Stomach (tissue), 8 donors: ENCODE measurements at regions not wholly inside any gene's neighbourhood (a gene's known extent, or its start where the extent isn't known, plus 50 kb on each side); places are given as distances from the start of the nearest gene placed in this dataset.
"Not testable (repeated sequence)": the region's sequence is repeated elsewhere in the genome, so short reads cannot be mapped to it uniquely, and the experiment has no call there.

Experiments
- DNase-seq, 2 donors: peaks; one replicate each; pipeline versions ENCODE4 v3.0.0 to v3.0.0-alpha.2; 2013 to 2019
- H3K27ac ChIP-seq, 5 donors: fragments of 200-600 bp in 4 of 5; sonication (generic) in 4 of 5; one replicate each; pipeline ENCODE4 v1.5.1; 2013 to 2019; ENCODE audit warnings: mild to moderate bottlenecking in 1 of 5, moderate library complexity in 1 of 5
- H3K27me3 ChIP-seq, 3 donors: fragments of 200-600 bp; sonication (generic); one replicate each; pipeline ENCODE4 v1.5.1; 2017 to 2019; ENCODE audit warnings: mixed run types in 1 of 3
- H3K36me3 ChIP-seq, 4 donors: fragments of 200-600 bp; sonication (generic); 1 replicate in 3 of 4; 2 replicates in 1 of 4; pipeline ENCODE4 v1.5.1; 2016 to 2019
- H3K4me1 ChIP-seq, 4 donors: fragments of 200-600 bp; sonication (generic); one replicate each; pipeline ENCODE4 v1.5.1; 2016 to 2019
- H3K4me3 ChIP-seq, 4 donors: fragments of 200-600 bp; sonication (generic) in 3 of 4; one replicate each; pipeline ENCODE4 v1.5.1; 2016 to 2019; ENCODE audit warnings: mild to moderate bottlenecking in 1 of 4
- H3K9me3 ChIP-seq, 4 donors: fragments of 200-600 bp; sonication (generic); one replicate each; pipeline ENCODE4 v1.5.1; 2016 to 2019
- EP300 ChIP-seq: sonication (generic); formaldehyde crosslinking; IDR thresholded peaks from one replicate; pipeline ENCODE4 v1.6.1; 2017; ENCODE audit warnings: antibody characterized with exemption
- POLR2A ChIP-seq, 4 donors: fragments of 450-650 bp; IDR thresholded peaks; one replicate each; pipeline ENCODE4 v1.6.1; 2016; ENCODE audit warnings: antibody characterized with exemption in 4 of 4, control low read depth in 2 of 4, mild to moderate bottlenecking in 1 of 4, moderate library complexity in 1 of 4
- POLR2AphosphoS5 ChIP-seq, 3 donors: sonication (generic); formaldehyde crosslinking; IDR thresholded peaks; one replicate each; pipeline ENCODE4 v1.6.1; 2016; ENCODE audit warnings: antibody characterized with exemption in 3 of 3
- WGBS, 5 donors: extraction: QIAGEN DNeasy Blood & Tissue Kit in 3 of 5; methylation state at CpG; one replicate each; pipeline versions ENCODE4 v1.1.5 to v1.1.7; 2013 to 2018; 5-methylcytosine and 5-hydroxymethylcytosine counted together
- intact Hi-C: fragments of 100-400 bp; cut with DNase I; formaldehyde crosslinking; loops from one replicate; pipeline ENCODE4 v1.15.1; 2023; ENCODE audit warnings: low total_unique reads
- TF ChIP-seq, protein P1 (sequence below), 7 experiments: fragments of 450-650 bp in 4 of 7; fragments of 200-600 bp in 3 of 7; sonication (generic) in 3 of 7; IDR thresholded peaks; one replicate each; pipeline ENCODE4 v1.5.1; 2016 to 2019; ENCODE audit warnings: antibody characterized with exemption in 7 of 7, control low read depth in 2 of 7, mild to moderate bottlenecking in 1 of 7
- donor health status: healthy with polysubstance abuse.
- donor health status: Bipolar disorder and iron deficiency.
- donor health status: healthy.

DNA sequence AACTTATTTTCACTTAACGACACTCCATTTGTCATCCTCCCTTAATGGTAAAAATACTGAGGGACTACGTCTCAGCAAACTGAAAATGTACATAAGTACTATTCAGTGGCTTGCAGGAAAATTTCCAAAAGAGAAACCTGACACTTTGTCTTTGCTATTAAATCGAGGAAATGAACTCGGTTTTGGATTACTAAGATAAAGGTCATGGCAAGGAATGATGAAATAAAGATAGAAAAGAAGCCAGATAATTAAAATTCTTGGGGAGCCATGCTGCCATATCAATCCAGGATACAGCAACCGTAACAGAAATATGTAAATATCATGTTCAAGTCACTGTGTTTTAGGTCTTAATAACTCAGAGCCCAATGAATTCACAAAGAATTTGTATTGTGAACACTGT is 647.8 kb downstream of the CDH9 start:
- intact Hi-C loops, result no loop called here
- peaks cover 0 to 5% (median 2%) of the 10 kb centered on the region in 4 donors for H3K9me3 ChIP-seq
- WGBS, 5 donors, result 68 to 82% (median 74%) methylated on average over 5 of the region's 5 CpGs
- DNase-seq, result no peak
- no peak overlapping the region for H3K4me3 ChIP-seq
- H3K27ac ChIP-seq, result no peak overlapping the region
- no peaks in the 10 kb centered on the region for H3K4me1 ChIP-seq
- no peaks in the 10 kb centered on the region for H3K27me3 ChIP-seq
- TF ChIP-seq POLR2A (IDR thresholded peaks at IDR 0.05), result no peak
- TF ChIP-seq EP300, result no peak
- no peak for TF ChIP-seq POLR2AphosphoS5 (IDR thresholded peaks at IDR 0.05)
- TF ChIP-seq, protein P1, sequence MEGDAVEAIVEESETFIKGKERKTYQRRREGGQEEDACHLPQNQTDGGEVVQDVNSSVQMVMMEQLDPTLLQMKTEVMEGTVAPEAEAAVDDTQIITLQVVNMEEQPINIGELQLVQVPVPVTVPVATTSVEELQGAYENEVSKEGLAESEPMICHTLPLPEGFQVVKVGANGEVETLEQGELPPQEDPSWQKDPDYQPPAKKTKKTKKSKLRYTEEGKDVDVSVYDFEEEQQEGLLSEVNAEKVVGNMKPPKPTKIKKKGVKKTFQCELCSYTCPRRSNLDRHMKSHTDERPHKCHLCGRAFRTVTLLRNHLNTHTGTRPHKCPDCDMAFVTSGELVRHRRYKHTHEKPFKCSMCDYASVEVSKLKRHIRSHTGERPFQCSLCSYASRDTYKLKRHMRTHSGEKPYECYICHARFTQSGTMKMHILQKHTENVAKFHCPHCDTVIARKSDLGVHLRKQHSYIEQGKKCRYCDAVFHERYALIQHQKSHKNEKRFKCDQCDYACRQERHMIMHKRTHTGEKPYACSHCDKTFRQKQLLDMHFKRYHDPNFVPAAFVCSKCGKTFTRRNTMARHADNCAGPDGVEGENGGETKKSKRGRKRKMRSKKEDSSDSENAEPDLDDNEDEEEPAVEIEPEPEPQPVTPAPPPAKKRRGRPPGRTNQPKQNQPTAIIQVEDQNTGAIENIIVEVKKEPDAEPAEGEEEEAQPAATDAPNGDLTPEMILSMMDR (IDR thresholded peaks at IDR 0.05), result no peak
- H3K36me3 ChIP-seq, result no peaks in the 10 kb centered on the region

DNA sequence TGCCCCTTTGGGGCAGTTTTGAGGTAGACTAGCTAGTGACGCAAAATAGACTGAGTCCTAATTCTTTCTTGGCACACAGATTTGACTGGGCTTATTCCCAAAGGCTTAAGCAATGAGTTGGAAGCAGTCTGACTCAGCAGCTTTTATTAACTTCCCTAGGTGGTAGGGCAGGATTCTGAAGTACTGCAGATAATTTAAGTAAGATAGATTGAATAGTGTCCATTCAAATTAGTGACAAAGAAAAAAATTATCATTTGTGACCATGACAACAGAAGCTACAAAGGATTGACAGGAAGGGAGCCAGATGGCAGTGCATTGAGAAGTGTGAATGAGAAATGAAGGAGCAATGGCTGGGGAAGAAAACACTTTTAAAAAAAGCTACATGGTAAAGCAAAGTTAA is 649.4 kb downstream of the CDH9 start:
- peaks cover 0 to 4% (median 0%) of the 10 kb centered on the region in 4 donors for H3K9me3 ChIP-seq
- no peak for TF ChIP-seq POLR2AphosphoS5 (IDR thresholded peaks at IDR 0.05)
- TF ChIP-seq, protein P1 (IDR thresholded peaks at IDR 0.05), result no peak
- no peaks in the 10 kb centered on the region for H3K27me3 ChIP-seq
- H3K4me3 ChIP-seq, result no peak overlapping the region
- intact Hi-C loops, result no loop called here
- H3K36me3 ChIP-seq, result no peaks in the 10 kb centered on the region
- no peaks in the 10 kb centered on the region for H3K4me1 ChIP-seq
- DNase-seq, result no peak
- WGBS, 5 donors, result 0 to 32% (median 0%) methylated on average over 1 of the region's 1 CpG
- no peak overlapping the region for H3K27ac ChIP-seq

DNA sequence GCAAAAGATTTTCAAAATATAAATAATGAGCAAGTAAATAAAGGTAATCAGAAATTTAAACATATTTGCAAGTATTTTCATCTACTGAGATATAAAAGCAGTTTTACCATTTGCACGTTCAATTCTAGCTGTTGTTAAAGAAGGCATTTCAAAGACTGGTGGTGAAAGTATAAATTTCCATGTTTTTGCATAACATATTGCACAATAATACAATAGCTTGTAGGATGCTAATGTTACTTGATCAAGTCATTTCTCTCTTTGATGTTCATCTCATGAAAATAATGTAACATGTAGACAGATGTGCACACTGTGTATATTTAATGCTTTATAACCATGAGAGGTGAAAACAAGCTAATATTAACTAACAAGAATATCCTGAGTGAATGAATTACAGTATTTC is 651.9 kb downstream of the CDH9 start:
- TF ChIP-seq POLR2A (IDR thresholded peaks at IDR 0.05), result no peak
- TF ChIP-seq, protein P1 (IDR thresholded peaks at IDR 0.05), result no peak
- TF ChIP-seq POLR2AphosphoS5 (IDR thresholded peaks at IDR 0.05), result no peak
- TF ChIP-seq EP300, result no peak
- peaks cover 0 to 4% (median 0%) of the 10 kb centered on the region in 4 donors for H3K9me3 ChIP-seq
- H3K27ac ChIP-seq, result no peak overlapping the region
- H3K4me3 ChIP-seq, result no peak overlapping the region
- no peaks in the 10 kb centered on the region for H3K4me1 ChIP-seq
- intact Hi-C loops, result no loop called here
- H3K27me3 ChIP-seq, result no peaks in the 10 kb centered on the region
- no peak for DNase-seq
- no peaks in the 10 kb centered on the region for H3K36me3 ChIP-seq
- WGBS, 5 donors, result 65 to 79% (median 75%) methylated on average over 1 of the region's 1 CpG

DNA sequence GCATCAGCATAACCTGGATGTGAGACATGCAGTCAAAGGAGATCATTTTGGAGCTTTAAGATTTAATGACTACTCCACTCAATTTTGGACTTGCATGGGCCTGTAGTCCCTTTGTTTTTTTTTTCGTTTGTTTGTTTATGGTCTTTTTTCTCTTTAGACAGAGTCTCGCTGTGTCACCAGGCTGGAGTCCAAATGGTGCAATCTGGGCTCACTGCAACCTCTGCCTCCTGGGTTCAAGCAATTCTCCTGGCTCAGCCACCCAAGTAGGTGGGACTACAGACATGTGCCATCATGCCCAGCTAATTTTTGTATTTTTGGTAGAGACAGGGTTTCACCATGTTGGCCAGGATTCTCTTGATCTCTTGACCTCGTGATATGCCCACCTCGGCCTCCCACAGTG is 673.8 kb downstream of the CDH9 start:
- H3K36me3 ChIP-seq, H3K27me3 ChIP-seq, H3K4me3 ChIP-seq, DNase-seq, H3K4me1 ChIP-seq, H3K27ac ChIP-seq, intact Hi-C loops: not testable (repeated sequence)
- H3K9me3 ChIP-seq, result peaks cover 0 to 48% (median 44%) of the 10 kb centered on the region in 4 donors
- 65 to 75% (median 69%) methylated on average over 4 of the region's 4 CpGs for WGBS, 5 donors

DNA sequence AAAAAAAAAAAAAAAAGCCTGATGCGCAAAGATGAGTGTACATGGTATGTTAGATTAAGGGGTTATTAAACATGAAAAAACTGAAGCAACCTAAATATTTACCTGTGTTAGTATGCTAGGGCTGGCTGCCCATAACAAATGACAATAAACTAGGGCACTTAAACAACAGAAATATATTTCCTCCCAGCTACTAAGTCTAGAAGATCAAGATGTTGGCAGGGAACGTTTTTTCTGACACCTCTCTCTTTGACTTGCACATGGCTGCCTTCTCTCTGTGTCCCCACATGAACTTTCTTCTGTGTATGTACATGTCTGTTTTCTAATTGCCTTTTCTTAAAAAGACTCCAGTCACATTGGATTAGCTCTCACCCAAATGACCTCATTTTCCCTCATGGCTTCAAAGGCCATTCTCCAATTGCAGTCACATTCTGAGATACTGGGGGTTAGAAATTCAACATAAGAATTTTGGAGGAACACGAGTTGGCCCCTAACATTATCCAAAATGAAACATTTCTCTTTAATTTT is 694.5 kb downstream of the CDH9 start:
- WGBS, 5 donors, result 49 to 67% (median 59%) methylated on average over 3 of the region's 3 CpGs
- H3K36me3 ChIP-seq, result no peaks in the 10 kb centered on the region
- intact Hi-C loops, result no loop called here
- H3K27ac ChIP-seq, result no peak overlapping the region
- no peak overlapping the region for H3K4me3 ChIP-seq
- TF ChIP-seq, protein P1 (IDR thresholded peaks at IDR 0.05), result no peak
- TF ChIP-seq POLR2A (IDR thresholded peaks at IDR 0.05) (no peak), EP300 (no peak), POLR2AphosphoS5 (IDR thresholded peaks at IDR 0.05) (no peak)
- no peak for DNase-seq
- H3K4me1 ChIP-seq, result no peaks in the 10 kb centered on the region
- H3K9me3 ChIP-seq, result peaks cover 0 to 5% (median 0%) of the 10 kb centered on the region in 4 donors
- H3K27me3 ChIP-seq, result no peaks in the 10 kb centered on the region
